HCT116 (cell line): ENCODE measurements at regions not wholly inside any gene's neighbourhood (a gene's known extent, or its start where the extent isn't known, plus 50 kb on each side); places are given as distances from the start of the nearest gene placed in this dataset.

Experiments used
- ATAC-seq: fragments of 200-7000 bp; cut with Tn5 transposase; 2 replicates; pipeline ENCODE4 v1.9.1; 2020; ENCODE audit warnings: mild to moderate bottlenecking, moderate library complexity
- BruUV-seq: library from RNA; stranded (reverse); fragments of 400-500 nt; replicated peaks from 2 replicates; lab custom pipeline; 2021; lab: Mats Ljungman, UMichigan
- CTCF ChIA-PET: fragments of 300-600 bp; sonication (Branson Sonifier 250); formaldehyde crosslinking; loops from one replicate; lab custom pipeline; 2021; ENCODE audit warnings: antibody characterized with exemption; lab: Charles Lee
- POLR2A ChIA-PET: fragments of 300-600, 350-600 bp; sonication (Branson Sonifier 250); formaldehyde crosslinking; loops from one replicate; lab custom pipeline; 2021; ENCODE audit warnings: antibody characterized with exemption; lab: Charles Lee
- RAD21 ChIA-PET, 2 experiments: fragments of 300-600 bp; sonication (Branson Sonifier 250); formaldehyde crosslinking; loops; one replicate each; lab custom pipeline; 2023; ENCODE audit warnings: low total read pairs in 2 of 2; ENCODE audit not compliant: uncharacterized antibody in 2 of 2, unreplicated experiment in 2 of 2, low non-redundant PET in 1 of 2; lab: Charles Lee
- DNase-seq: peaks from one replicate; pipeline ENCODE4 v3.0.0-alpha.2; 2010; ENCODE audit warnings: low read depth, low spot score
- H2AFZ ChIP-seq: fragments of 200-600 bp; shearing (Covaris generic), sonication (generic); 2 replicates; pipeline ENCODE4 v1.6.1; 2017; ENCODE audit warnings: low read depth, mixed run types, mixed read lengths, antibody characterized with exemption, low read length; ENCODE audit not compliant: poor library complexity, severe bottlenecking
- H3K27ac ChIP-seq: 2 replicates; pipeline ENCODE4 v1.5.1; 2012; ENCODE audit warnings: low read depth, low read length
- H3K27me3 ChIP-seq: fragments of 200-600 bp; sonication (generic); 2 replicates; pipeline ENCODE4 v1.6.1; 2016; ENCODE audit warnings: mixed run types, low read length, mixed read lengths; ENCODE audit not compliant: insufficient read depth
- H3K36me3 ChIP-seq, 2 experiments: fragments of 200-500 bp in 1 of 2; fragments of 200-600 bp in 1 of 2; sonication (Bioruptor generic) in 1 of 2; sonication (generic) in 1 of 2; 2 replicates each; pipeline versions ENCODE4 v1.5.1 to v1.6.1; 2014 to 2016; ENCODE audit warnings: low read length in 2 of 2, inconsistent platforms in 1 of 2, mixed read lengths in 1 of 2, mixed run types in 1 of 2; ENCODE audit not compliant: insufficient read depth in 2 of 2, control insufficient read depth in 1 of 2
- H3K4me1 ChIP-seq, 2 experiments: fragments of 200-600 bp in 1 of 2; sonication (generic) in 1 of 2; 2 replicates each; pipeline versions ENCODE4 v1.5.1 to v1.6.1; 2012 to 2017; ENCODE audit warnings: low read length in 2 of 2, inconsistent platforms in 1 of 2, mild to moderate bottlenecking in 1 of 2, mixed read lengths in 1 of 2, mixed run types in 1 of 2, moderate library complexity in 1 of 2; ENCODE audit not compliant: insufficient read depth in 2 of 2, control insufficient read depth in 1 of 2
- H3K4me2 ChIP-seq: fragments of 200-600 bp; sonication (generic); 2 replicates; pipeline ENCODE4 v1.6.1; 2017; ENCODE audit warnings: mixed run types, low read length, mixed read lengths
- H3K4me3 ChIP-seq, 2 experiments: fragments of 200-600 bp in 1 of 2; sonication (generic) in 1 of 2; replicated peaks in 1 of 2; 2 replicates each; pipeline ENCODE4 v1.5.1; 2011 to 2016; ENCODE audit warnings: low read length in 2 of 2, control low read depth in 1 of 2, low read depth in 1 of 2, mild to moderate bottlenecking in 1 of 2, mixed read lengths in 1 of 2, mixed run types in 1 of 2
- H3K79me2 ChIP-seq: fragments of 200-600 bp; sonication (generic); 2 replicates; pipeline ENCODE4 v1.6.1; 2017; ENCODE audit warnings: mild to moderate bottlenecking, mixed run types, low read length, moderate library complexity, mixed read lengths; ENCODE audit not compliant: insufficient read depth
- H3K9ac ChIP-seq: fragments of 200-600 bp; sonication (generic); 2 replicates; pipeline ENCODE4 v1.6.1; 2016; ENCODE audit warnings: low read length, mixed read lengths
- H3K9me2 ChIP-seq: fragments of 200-600 bp; sonication (generic), shearing (Covaris generic); 2 replicates; pipeline ENCODE4 v1.6.1; 2017; ENCODE audit warnings: mixed run types, mild to moderate bottlenecking, moderate library complexity; ENCODE audit not compliant: insufficient read depth
- H3K9me3 ChIP-seq, 2 experiments: fragments of 200-500 bp in 1 of 2; fragments of 200-600 bp in 1 of 2; sonication (Bioruptor generic) in 1 of 2; sonication (generic) in 1 of 2; 2 replicates each; pipeline ENCODE4 v1.6.1; 2014 to 2017; ENCODE audit warnings: low read length in 2 of 2, mixed read lengths in 2 of 2, inconsistent platforms in 1 of 2, low read depth in 1 of 2, mild to moderate bottlenecking in 1 of 2, mixed run types in 1 of 2, moderate library complexity in 1 of 2; ENCODE audit not compliant: control insufficient read depth in 1 of 2, insufficient read depth in 1 of 2
- H4K20me1 ChIP-seq: fragments of 200-600 bp; sonication (generic), shearing (Covaris generic); 2 replicates; pipeline ENCODE4 v1.6.1; 2017; ENCODE audit warnings: mixed run types, mild to moderate bottlenecking, moderate library complexity; ENCODE audit not compliant: insufficient read depth
- EGR1 ChIP-seq: IDR thresholded peaks from 2 replicates; pipeline ENCODE4 v1.6.1; 2012; ENCODE audit warnings: low read depth
- ELF1 ChIP-seq: IDR thresholded peaks from 2 replicates; pipeline ENCODE4 v1.6.1; 2012; ENCODE audit warnings: low read depth, borderline replicate concordance
- EZH2 ChIP-seq: fragments of 200-600 bp; sonication (generic); IDR thresholded peaks from 2 replicates; pipeline ENCODE4 v1.6.1; 2017; ENCODE audit warnings: antibody characterized with exemption, mixed run types
- EZH2phosphoT487 ChIP-seq: fragments of 200-600 bp; IDR thresholded peaks from 2 replicates; pipeline ENCODE4 v1.6.1; 2018; ENCODE audit warnings: antibody characterized with exemption, borderline replicate concordance
- JUND ChIP-seq: IDR thresholded peaks from 2 replicates; pipeline ENCODE4 v1.6.1; 2012
- MAX ChIP-seq: IDR thresholded peaks from 2 replicates; pipeline ENCODE4 v1.6.1; 2012
- POLR2A ChIP-seq: IDR thresholded peaks from 2 replicates; pipeline ENCODE4 v1.7.0; 2011; ENCODE audit warnings: borderline replicate concordance; ENCODE audit not compliant: insufficient read depth, insufficient read length; ENCODE audit errors: extremely low read depth
- POLR2AphosphoS5 ChIP-seq: IDR thresholded peaks from 2 replicates; pipeline ENCODE4 v1.6.1; 2011; ENCODE audit warnings: mild to moderate bottlenecking, low read depth, low read length, moderate library complexity
- TCF7L2 ChIP-seq: IDR thresholded peaks from 2 replicates; pipeline ENCODE4 v1.7.0; 2011; ENCODE audit warnings: borderline replicate concordance, inconsistent platforms; ENCODE audit not compliant: insufficient read depth, insufficient read length; ENCODE audit errors: extremely low read depth
- YY1 ChIP-seq: IDR thresholded peaks from 2 replicates; pipeline ENCODE4 v1.6.1; 2011; ENCODE audit warnings: low read length, low read depth, moderate library complexity, mild to moderate bottlenecking; ENCODE audit not compliant: insufficient replicate concordance; ENCODE audit errors: extremely low read depth
- ZBTB33 ChIP-seq: IDR thresholded peaks from 2 replicates; pipeline ENCODE4 v1.6.1; 2011; ENCODE audit warnings: mild to moderate bottlenecking, low read length, moderate library complexity; ENCODE audit not compliant: insufficient replicate concordance; ENCODE audit errors: extremely low read depth
- ZNF274 ChIP-seq: fragments of 200-500 bp; sonication (Bioruptor generic); IDR thresholded peaks from 2 replicates; pipeline ENCODE4 v1.6.1; 2014; ENCODE audit warnings: mild to moderate bottlenecking, low read depth, low read length, inconsistent platforms
- intact Hi-C: fragments of 100-400 bp; cut with micrococcal nuclease; formaldehyde crosslinking; loops from 2 replicates; pipeline ENCODE4 v1.10.0; 2022
- TF ChIP-seq, protein P1 (sequence below): IDR thresholded peaks from 2 replicates; pipeline ENCODE4 v1.6.1; 2012; ENCODE audit warnings: low read depth

GRCh38 chr4:148962539-148963290 is 520.5 kb upstream of the NR3C2 start:
- no peaks in the 10 kb centered on the region for H3K4me1 ChIP-seq
- POLR2A ChIA-PET: no interaction called here

More at GRCh38 chr4:148962539-148963290, 520.5 kb upstream of the NR3C2 start:
- H3K79me2 ChIP-seq: no peaks in the 10 kb centered on the region
- H2AFZ ChIP-seq: no peak overlapping the region
- BruUV-seq: no TSS peak
- no peaks in the 10 kb centered on the region for H4K20me1 ChIP-seq
- no peaks in the 10 kb centered on the region for H3K9me2 ChIP-seq
- TF ChIP-seq, protein P1, sequence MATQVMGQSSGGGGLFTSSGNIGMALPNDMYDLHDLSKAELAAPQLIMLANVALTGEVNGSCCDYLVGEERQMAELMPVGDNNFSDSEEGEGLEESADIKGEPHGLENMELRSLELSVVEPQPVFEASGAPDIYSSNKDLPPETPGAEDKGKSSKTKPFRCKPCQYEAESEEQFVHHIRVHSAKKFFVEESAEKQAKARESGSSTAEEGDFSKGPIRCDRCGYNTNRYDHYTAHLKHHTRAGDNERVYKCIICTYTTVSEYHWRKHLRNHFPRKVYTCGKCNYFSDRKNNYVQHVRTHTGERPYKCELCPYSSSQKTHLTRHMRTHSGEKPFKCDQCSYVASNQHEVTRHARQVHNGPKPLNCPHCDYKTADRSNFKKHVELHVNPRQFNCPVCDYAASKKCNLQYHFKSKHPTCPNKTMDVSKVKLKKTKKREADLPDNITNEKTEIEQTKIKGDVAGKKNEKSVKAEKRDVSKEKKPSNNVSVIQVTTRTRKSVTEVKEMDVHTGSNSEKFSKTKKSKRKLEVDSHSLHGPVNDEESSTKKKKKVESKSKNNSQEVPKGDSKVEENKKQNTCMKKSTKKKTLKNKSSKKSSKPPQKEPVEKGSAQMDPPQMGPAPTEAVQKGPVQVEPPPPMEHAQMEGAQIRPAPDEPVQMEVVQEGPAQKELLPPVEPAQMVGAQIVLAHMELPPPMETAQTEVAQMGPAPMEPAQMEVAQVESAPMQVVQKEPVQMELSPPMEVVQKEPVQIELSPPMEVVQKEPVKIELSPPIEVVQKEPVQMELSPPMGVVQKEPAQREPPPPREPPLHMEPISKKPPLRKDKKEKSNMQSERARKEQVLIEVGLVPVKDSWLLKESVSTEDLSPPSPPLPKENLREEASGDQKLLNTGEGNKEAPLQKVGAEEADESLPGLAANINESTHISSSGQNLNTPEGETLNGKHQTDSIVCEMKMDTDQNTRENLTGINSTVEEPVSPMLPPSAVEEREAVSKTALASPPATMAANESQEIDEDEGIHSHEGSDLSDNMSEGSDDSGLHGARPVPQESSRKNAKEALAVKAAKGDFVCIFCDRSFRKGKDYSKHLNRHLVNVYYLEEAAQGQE: no peak
- TF ChIP-seq MAX: no peak
- TF ChIP-seq ZBTB33: no peak
- no peak for TF ChIP-seq JUND
- TF ChIP-seq ELF1: no peak
- TF ChIP-seq ZNF274: no peak
- TF ChIP-seq POLR2AphosphoS5: no peak
- no peak for TF ChIP-seq EZH2phosphoT487
- no peak for TF ChIP-seq TCF7L2
- no peak for TF ChIP-seq POLR2A
- no peak for TF ChIP-seq EZH2
- no peak for TF ChIP-seq EGR1
- TF ChIP-seq YY1: no peak
- no peak overlapping the region for H3K4me3 ChIP-seq
- DNase-seq (no peak), ATAC-seq (no peak)
- H3K4me2 ChIP-seq: no peak overlapping the region
- H3K9me3 ChIP-seq: no peaks in the 10 kb centered on the region
- ChIA-PET CTCF (no interaction called here), RAD21 (no interaction called here)
- intact Hi-C loops: no loop called here
- H3K27me3 ChIP-seq: no peaks in the 10 kb centered on the region
- no peak overlapping the region for H3K27ac ChIP-seq
- no peak overlapping the region for H3K9ac ChIP-seq
- no peaks in the 10 kb centered on the region for H3K36me3 ChIP-seq
